OCI-LY7 (cell line): ENCODE measurements at regions not wholly inside any gene's neighbourhood (a gene's known extent, or its start where the extent isn't known, plus 50 kb on each side); places are given as distances from the start of the nearest gene placed in this dataset.

Experiments
- BruUV-seq: library from RNA; stranded (reverse); fragments of 400-500 nt; replicated peaks from 2 replicates; lab custom pipeline; 2021; lab: Mats Ljungman, UMichigan
- CTCF ChIA-PET: fragments of 300-600 bp; sonication (Branson Sonifier 250); formaldehyde crosslinking; loops from one replicate; lab custom pipeline; 2022; ENCODE audit warnings: antibody characterized with exemption; ENCODE audit not compliant: unreplicated experiment; lab: Charles Lee
- POLR2A ChIA-PET: fragments of 300-600 bp; sonication (Branson Sonifier 250); formaldehyde crosslinking; loops from one replicate; lab custom pipeline; 2022; ENCODE audit warnings: antibody characterized with exemption; lab: Charles Lee
- DNase-seq: peaks from one replicate; pipeline ENCODE4 v3.0.0-alpha.2; 2015; ENCODE audit warnings: low spot score
- H2AFZ ChIP-seq: fragments of 200-600 bp; sonication (generic), shearing (Covaris generic); 2 replicates; pipeline ENCODE4 v1.6.1; 2014; ENCODE audit warnings: mild to moderate bottlenecking, antibody characterized with exemption, low read length, moderate library complexity
- H3K27ac ChIP-seq: fragments of 200-600 bp; sonication (generic); 2 replicates; pipeline ENCODE4 v1.5.1; 2014; ENCODE audit warnings: mixed run types, low read depth, mild to moderate bottlenecking, moderate library complexity, low read length, inconsistent platforms; ENCODE audit not compliant: poor library complexity, severe bottlenecking
- H3K36me3 ChIP-seq: fragments of 200-600 bp; sonication (generic); 2 replicates; pipeline ENCODE4 v1.6.1; 2014; ENCODE audit warnings: mild to moderate bottlenecking, antibody characterized with exemption, low read length, moderate library complexity, mixed read lengths; ENCODE audit not compliant: insufficient read depth
- H3K4me1 ChIP-seq: fragments of 200-600 bp; sonication (generic); 2 replicates; pipeline ENCODE4 v1.5.1; 2014; ENCODE audit warnings: mild to moderate bottlenecking, low read length; ENCODE audit not compliant: insufficient read depth, poor library complexity, severe bottlenecking
- H3K4me2 ChIP-seq: fragments of 200-600 bp; sonication (generic); 2 replicates; pipeline ENCODE4 v1.6.1; 2014; ENCODE audit warnings: mild to moderate bottlenecking, low read length
- H3K4me3 ChIP-seq: fragments of 200-600 bp; sonication (generic); 2 replicates; pipeline ENCODE4 v1.5.1; 2014; ENCODE audit warnings: mild to moderate bottlenecking, low read depth, low read length; ENCODE audit not compliant: poor library complexity, severe bottlenecking
- H3K79me2 ChIP-seq: fragments of 200-600 bp; sonication (generic); 2 replicates; pipeline ENCODE4 v1.6.1; 2016; ENCODE audit warnings: low read depth, mild to moderate bottlenecking, low read length, moderate library complexity, mixed read lengths; ENCODE audit not compliant: insufficient read depth
- H3K9me2 ChIP-seq: fragments of 200-600 bp; sonication (generic); 2 replicates; pipeline ENCODE4 v1.6.1; 2016; ENCODE audit warnings: mild to moderate bottlenecking, low read length, mixed read lengths; ENCODE audit not compliant: insufficient read depth
- H3K9me3 ChIP-seq: fragments of 200-600 bp; sonication (generic); 2 replicates; pipeline ENCODE4 v1.6.1; 2014; ENCODE audit warnings: mild to moderate bottlenecking, mixed run types, low read length, mixed read lengths
- H4K20me1 ChIP-seq: fragments of 200-600 bp; sonication (generic); 2 replicates; pipeline ENCODE4 v1.6.1; 2014; ENCODE audit warnings: mild to moderate bottlenecking, antibody characterized with exemption, low read length, moderate library complexity, mixed read lengths; ENCODE audit not compliant: insufficient read depth
- CTCF ChIP-seq: fragments of 200-600 bp; sonication (generic); conservative IDR thresholded peaks from 2 replicates; pipeline ENCODE4 v1.5.1; 2014; ENCODE audit warnings: mild to moderate bottlenecking, antibody characterized with exemption, low read length, moderate library complexity, mixed read lengths
- EZH2phosphoT487 ChIP-seq: fragments of 200-600 bp; sonication (generic); IDR thresholded peaks from 2 replicates; pipeline ENCODE4 v1.6.1; 2018; ENCODE audit warnings: low read depth, borderline replicate concordance, mild to moderate bottlenecking, mixed run types, antibody characterized with exemption, low read length, moderate library complexity, mixed read lengths
- intact Hi-C: fragments of 100-400 bp; cut with micrococcal nuclease; formaldehyde crosslinking; loops from one replicate; pipeline ENCODE4 v1.10.0; 2022; ENCODE audit not compliant: unreplicated experiment

GRCh38 chr7:33745934-33746333, 159.4 kb upstream of the BMPER start:
- intact Hi-C loops: loop anchor here (2.0 to 10.0 kb wide), 2 partner anchors 501 to 561 kb away; no protein-coding TSS in a partner anchor
- Histone ChIP-seq H2AFZ (no peak overlapping the region), H4K20me1 (no peaks in the 10 kb centered on the region), H3K4me3 (no peak overlapping the region), H3K27ac (no peak overlapping the region), H3K4me2 (no peak overlapping the region), H3K9me3 (no peaks in the 10 kb centered on the region), H3K9me2 (no peaks in the 10 kb centered on the region), H3K4me1 (no peaks in the 10 kb centered on the region), H3K79me2 (no peaks in the 10 kb centered on the region), H3K36me3 (no peaks in the 10 kb centered on the region)
- no peak for DNase-seq
- ChIA-PET POLR2A (no interaction called here), CTCF (no interaction called here)
- no TSS peak for BruUV-seq
- no peak for TF ChIP-seq EZH2phosphoT487
- no peak for TF ChIP-seq CTCF

GRCh38 chr7:33748793-33749192, 156.5 kb upstream of the BMPER start:
- no peaks in the 10 kb centered on the region for H3K79me2 ChIP-seq
- H3K9me2 ChIP-seq: no peaks in the 10 kb centered on the region
- H3K9me3 ChIP-seq: no peaks in the 10 kb centered on the region
- CTCF ChIA-PET: no interaction called here
- no peak overlapping the region for H3K4me3 ChIP-seq
- POLR2A ChIA-PET: interaction anchor here (0.6 kb wide), 1 partner anchor 11 kb away, joined by 3 read pairs; no protein-coding TSS in a partner anchor
- BruUV-seq: no TSS peak
- intact Hi-C loops: loop anchor here (10.0 kb wide), 1 partner anchor 504 kb away; no protein-coding TSS in a partner anchor
- H3K27ac ChIP-seq: no peak overlapping the region
- no peaks in the 10 kb centered on the region for H3K36me3 ChIP-seq
- H3K4me2 ChIP-seq: no peak overlapping the region
- no peaks in the 10 kb centered on the region for H3K4me1 ChIP-seq
- H2AFZ ChIP-seq: no peak overlapping the region
- no peak for DNase-seq
- H4K20me1 ChIP-seq: no peaks in the 10 kb centered on the region
- TF ChIP-seq CTCF (no peak), EZH2phosphoT487 (no peak)

GRCh38 chr7:33750177-33750576, 155.2 kb upstream of the BMPER start:
- no TSS peak for BruUV-seq
- CTCF ChIA-PET: no interaction called here
- no peaks in the 10 kb centered on the region for H3K9me2 ChIP-seq
- H3K4me2 ChIP-seq: no peak overlapping the region
- intact Hi-C loops: no loop called here
- H4K20me1 ChIP-seq: no peaks in the 10 kb centered on the region
- no peak for TF ChIP-seq CTCF
- no peak for TF ChIP-seq EZH2phosphoT487
- no peak overlapping the region for H3K4me3 ChIP-seq
- H2AFZ ChIP-seq: no peak overlapping the region
- H3K36me3 ChIP-seq: no peaks in the 10 kb centered on the region
- POLR2A ChIA-PET: interaction anchor here (0.5 to 1.1 kb wide), 2 partner anchors 11 to 311 kb away, joined by 3 to 4 read pairs; no protein-coding TSS in a partner anchor
- no peak for DNase-seq
- H3K79me2 ChIP-seq: no peaks in the 10 kb centered on the region
- no peaks in the 10 kb centered on the region for H3K4me1 ChIP-seq
- H3K9me3 ChIP-seq: no peaks in the 10 kb centered on the region
- H3K27ac ChIP-seq: no peak overlapping the region
